ENCODE measurements at regions not wholly inside any gene's neighbourhood (a gene's known extent, or its start where the extent isn't known, plus 50 kb on each side); places are given as distances from the start of the nearest gene placed in this dataset.
"Not testable (repeated sequence)": the region's sequence is repeated elsewhere in the genome, so short reads cannot be mapped to it uniquely, and the experiment has no call there.

- ChIA-PET POLR2A (no interaction called here), CTCF (interaction anchor here (1.3 to 1.9 kb wide), 2 partner anchors 10 to 351 kb away, joined by 4 to 7 read pairs; no protein-coding TSS in a partner anchor)
- H3K9me3 ChIP-seq (replicated peaks; ENCODE audit: control insufficient read depth, insufficient read depth, low read length): no peaks in the 10 kb centered on the region
- dilution Hi-C loops (cut with MboI; ENCODE audit: extremely low pct_ligation_motif_present, low sequenced_read_pairs) (no loop called here), intact Hi-C loops (cut with micrococcal nuclease) (no loop called here)
- no peak for FAIRE-seq
- no peaks in the 10 kb centered on the region for H3K36me3 ChIP-seq (ENCODE audit: control insufficient read depth in 2 of 2, extremely low read depth in 1 of 2, insufficient read depth in 2 of 2, low read length in 2 of 2)
- DNase-seq (ENCODE audit: low read depth, low spot score): no peak
- no peak overlapping the region for H3K9ac ChIP-seq (replicated peaks; ENCODE audit: extremely low read depth, insufficient read depth, low read length)
- no peaks in the 10 kb centered on the region for H3K9me1 ChIP-seq (replicated peaks; ENCODE audit: control insufficient read depth, extremely low read depth, insufficient read depth, low read length)
- no TSS peak for BruUV-seq (replicated peaks)
- TF ChIP-seq, protein P1, sequence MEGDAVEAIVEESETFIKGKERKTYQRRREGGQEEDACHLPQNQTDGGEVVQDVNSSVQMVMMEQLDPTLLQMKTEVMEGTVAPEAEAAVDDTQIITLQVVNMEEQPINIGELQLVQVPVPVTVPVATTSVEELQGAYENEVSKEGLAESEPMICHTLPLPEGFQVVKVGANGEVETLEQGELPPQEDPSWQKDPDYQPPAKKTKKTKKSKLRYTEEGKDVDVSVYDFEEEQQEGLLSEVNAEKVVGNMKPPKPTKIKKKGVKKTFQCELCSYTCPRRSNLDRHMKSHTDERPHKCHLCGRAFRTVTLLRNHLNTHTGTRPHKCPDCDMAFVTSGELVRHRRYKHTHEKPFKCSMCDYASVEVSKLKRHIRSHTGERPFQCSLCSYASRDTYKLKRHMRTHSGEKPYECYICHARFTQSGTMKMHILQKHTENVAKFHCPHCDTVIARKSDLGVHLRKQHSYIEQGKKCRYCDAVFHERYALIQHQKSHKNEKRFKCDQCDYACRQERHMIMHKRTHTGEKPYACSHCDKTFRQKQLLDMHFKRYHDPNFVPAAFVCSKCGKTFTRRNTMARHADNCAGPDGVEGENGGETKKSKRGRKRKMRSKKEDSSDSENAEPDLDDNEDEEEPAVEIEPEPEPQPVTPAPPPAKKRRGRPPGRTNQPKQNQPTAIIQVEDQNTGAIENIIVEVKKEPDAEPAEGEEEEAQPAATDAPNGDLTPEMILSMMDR (IDR thresholded peaks at IDR 0.05; ENCODE audit: extremely low read depth in 1 of 2, insufficient read depth in 1 of 2, low read depth in 1 of 2, low read length in 2 of 2): no peak
- no peak for TF ChIP-seq MYC (IDR thresholded peaks at IDR 0.05; ENCODE audit: low read depth, low read length)
- TF ChIP-seq EZH2 (IDR thresholded peaks at IDR 0.05; ENCODE audit: borderline replicate concordance, low read depth, low read length, severe bottlenecking): no peak
- TF ChIP-seq FOS (IDR thresholded peaks at IDR 0.05; ENCODE audit: borderline replicate concordance, insufficient read depth, low read length): no peak
- TF ChIP-seq JUN (IDR thresholded peaks at IDR 0.05; ENCODE audit: borderline replicate concordance, insufficient read depth, insufficient read length, low read depth): no peak
- TF ChIP-seq GATA2 (IDR thresholded peaks at IDR 0.05; ENCODE audit: insufficient read depth, insufficient read length, low read depth, low read length): no peak
- TF ChIP-seq, protein P2, sequence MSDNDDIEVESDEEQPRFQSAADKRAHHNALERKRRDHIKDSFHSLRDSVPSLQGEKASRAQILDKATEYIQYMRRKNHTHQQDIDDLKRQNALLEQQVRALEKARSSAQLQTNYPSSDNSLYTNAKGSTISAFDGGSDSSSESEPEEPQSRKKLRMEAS (IDR thresholded peaks at IDR 0.05; ENCODE audit: insufficient read depth, insufficient read length): no peak
- no peak for TF ChIP-seq POLR2A (IDR thresholded peaks at IDR 0.05; ENCODE audit: low read depth, low read length)
- TF ChIP-seq POLR2AphosphoS5 (IDR thresholded peaks at IDR 0.05; ENCODE audit: insufficient read depth, low read depth, low read length): no peak
- no peak overlapping the region for H3K4me3 ChIP-seq (replicated peaks in 1 of 3; ENCODE audit: insufficient read depth in 1 of 3, low read depth in 1 of 3, low read length in 3 of 3)
- H3K27ac ChIP-seq (ENCODE audit: insufficient read depth, low read depth, low read length): no peak overlapping the region
- H3K27me3 ChIP-seq (ENCODE audit: control insufficient read depth in 2 of 2, insufficient read depth in 2 of 2, low read length in 2 of 2): no peaks in the 10 kb centered on the region
- H3K4me2 ChIP-seq (ENCODE audit: insufficient read depth, low read length): no peak overlapping the region
- no peaks in the 10 kb centered on the region for H4K20me1 ChIP-seq (replicated peaks; ENCODE audit: control insufficient read depth, extremely low read depth, insufficient read depth, low read length)
- no peaks in the 10 kb centered on the region for H3K79me2 ChIP-seq (ENCODE audit: control insufficient read depth, insufficient read depth, low read length)
- H3K4me1 ChIP-seq (ENCODE audit: control insufficient read depth, extremely low read depth, insufficient read depth, low read length): no peaks in the 10 kb centered on the region
- H2AFZ ChIP-seq (ENCODE audit: low read depth, low read length): no peak overlapping the region
Measured at GRCh38 chrX:130566028-130566683, 164.4 kb downstream of the RBMX2 start.

DNA sequence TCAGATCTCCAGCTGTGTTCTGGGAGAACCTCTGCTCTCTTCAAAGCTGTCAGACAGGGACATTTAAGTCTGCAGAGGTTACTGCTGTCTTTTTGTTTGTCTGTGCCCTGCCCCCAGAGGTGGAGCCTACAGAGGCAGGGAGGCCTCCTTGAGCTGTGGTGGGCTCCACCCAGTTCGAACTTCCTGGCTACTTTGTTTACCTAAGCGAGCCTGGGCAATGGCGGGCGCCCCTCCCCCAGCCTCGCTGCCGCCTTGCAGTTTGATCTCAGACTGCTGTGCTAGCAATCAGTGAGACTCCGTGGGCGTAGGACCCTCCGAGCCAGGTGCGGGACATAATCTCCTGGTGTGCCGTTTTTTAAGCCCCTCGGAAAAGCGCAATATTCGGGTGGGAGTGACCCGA is 171.2 kb downstream of the RBMX2 start:
- H3K79me2 ChIP-seq (ENCODE audit: control insufficient read depth, insufficient read depth, low read length); H3K27me3 ChIP-seq (ENCODE audit: control insufficient read depth in 2 of 2, insufficient read depth in 2 of 2, low read length in 2 of 2); H3K4me3 ChIP-seq (replicated peaks in 1 of 3; ENCODE audit: insufficient read depth in 1 of 3, low read depth in 1 of 3, low read length in 3 of 3); CTCF ChIA-PET; DNase-seq (ENCODE audit: low read depth, low spot score); intact Hi-C loops (cut with micrococcal nuclease); POLR2A ChIA-PET; H3K9ac ChIP-seq (replicated peaks; ENCODE audit: extremely low read depth, insufficient read depth, low read length); H2AFZ ChIP-seq (ENCODE audit: low read depth, low read length); H3K4me1 ChIP-seq (ENCODE audit: control insufficient read depth, extremely low read depth, insufficient read depth, low read length); dilution Hi-C loops (cut with MboI; ENCODE audit: extremely low pct_ligation_motif_present, low sequenced_read_pairs); H3K9me1 ChIP-seq (replicated peaks; ENCODE audit: control insufficient read depth, extremely low read depth, insufficient read depth, low read length); H3K9me3 ChIP-seq (replicated peaks; ENCODE audit: control insufficient read depth, insufficient read depth, low read length); H3K4me2 ChIP-seq (ENCODE audit: insufficient read depth, low read length); H3K36me3 ChIP-seq (ENCODE audit: control insufficient read depth in 2 of 2, extremely low read depth in 1 of 2, insufficient read depth in 2 of 2, low read length in 2 of 2); BruUV-seq (replicated peaks); FAIRE-seq; H4K20me1 ChIP-seq (replicated peaks; ENCODE audit: control insufficient read depth, extremely low read depth, insufficient read depth, low read length); H3K27ac ChIP-seq (ENCODE audit: insufficient read depth, low read depth, low read length): not testable (repeated sequence)
